ENCODE measurements at regions not wholly inside any gene's neighbourhood (a gene's known extent, or its start where the extent isn't known, plus 50 kb on each side); places are given as distances from the start of the nearest gene placed in this dataset.

GRCh38 chr2:8296306-8296705 is 385.6 kb upstream of the ID2 start:
- Histone ChIP-seq H3K36me3 (ENCODE audit: insufficient read depth, low read length) (no peaks in the 10 kb centered on the region), H3K27me3 (ENCODE audit: control insufficient read depth, insufficient read depth, low read length) (peaks cover 6% of the 10 kb centered on the region), H3K4me3 (ENCODE audit: low read length) (no peak overlapping the region), H3K4me2 (ENCODE audit: low read length) (no peak overlapping the region), H3K9me3 (replicated peaks; ENCODE audit: low read length) (no peaks in the 10 kb centered on the region), H3K4me1 (ENCODE audit: control insufficient read depth, insufficient read depth, low read length) (no peaks in the 10 kb centered on the region), H3K9ac (ENCODE audit: low read depth, low read length) (no peak overlapping the region)

- Histone ChIP-seq H3K4me3 (ENCODE audit: low read length) (no peak overlapping the region), H3K4me1 (ENCODE audit: control insufficient read depth, insufficient read depth, low read length) (no peaks in the 10 kb centered on the region), H3K9me3 (replicated peaks; ENCODE audit: low read length) (no peaks in the 10 kb centered on the region), H3K9ac (ENCODE audit: low read depth, low read length) (no peak overlapping the region), H3K27me3 (ENCODE audit: control insufficient read depth, insufficient read depth, low read length) (peaks cover 6% of the 10 kb centered on the region), H3K4me2 (ENCODE audit: low read length) (no peak overlapping the region), H3K36me3 (ENCODE audit: insufficient read depth, low read length) (no peaks in the 10 kb centered on the region)
These were observed 384.3 kb upstream of the ID2 start for GRCh38 chr2:8297376-8298231.

GRCh38 chr2:8298783-8299182 is 383.1 kb upstream of the ID2 start:
- H3K4me1 ChIP-seq (ENCODE audit: control insufficient read depth, insufficient read depth, low read length): no peaks in the 10 kb centered on the region

GRCh38 chr2:8300216-8300615 is 381.6 kb upstream of the ID2 start:
- Histone ChIP-seq H3K4me2 (ENCODE audit: low read length) (no peak overlapping the region), H3K9me3 (replicated peaks; ENCODE audit: low read length) (no peaks in the 10 kb centered on the region), H3K4me3 (ENCODE audit: low read length) (no peak overlapping the region), H3K4me1 (ENCODE audit: control insufficient read depth, insufficient read depth, low read length) (no peaks in the 10 kb centered on the region), H3K9ac (ENCODE audit: low read depth, low read length) (no peak overlapping the region), H3K36me3 (ENCODE audit: insufficient read depth, low read length) (no peaks in the 10 kb centered on the region), H3K27me3 (ENCODE audit: control insufficient read depth, insufficient read depth, low read length) (no peaks in the 10 kb centered on the region)

More at GRCh38 chr2:8298783-8299182, 383.1 kb upstream of the ID2 start:
- H3K36me3 ChIP-seq (ENCODE audit: insufficient read depth, low read length): no peaks in the 10 kb centered on the region
- no peak overlapping the region for H3K4me2 ChIP-seq (ENCODE audit: low read length)
- no peaks in the 10 kb centered on the region for H3K27me3 ChIP-seq (ENCODE audit: control insufficient read depth, insufficient read depth, low read length)
- no peaks in the 10 kb centered on the region for H3K9me3 ChIP-seq (replicated peaks; ENCODE audit: low read length)
- no peak overlapping the region for H3K4me3 ChIP-seq (ENCODE audit: low read length)
- no peak overlapping the region for H3K9ac ChIP-seq (ENCODE audit: low read depth, low read length)

- Histone ChIP-seq H3K4me3 (ENCODE audit: low read length) (no peak overlapping the region), H3K9ac (ENCODE audit: low read depth, low read length) (no peak overlapping the region), H3K4me1 (ENCODE audit: control insufficient read depth, insufficient read depth, low read length) (no peaks in the 10 kb centered on the region), H3K4me2 (ENCODE audit: low read length) (no peak overlapping the region), H3K9me3 (replicated peaks; ENCODE audit: low read length) (no peaks in the 10 kb centered on the region), H3K36me3 (ENCODE audit: insufficient read depth, low read length) (no peaks in the 10 kb centered on the region), H3K27me3 (ENCODE audit: control insufficient read depth, insufficient read depth, low read length) (no peaks in the 10 kb centered on the region)
These were observed 381.0 kb upstream of the ID2 start for GRCh38 chr2:8300905-8301304.

- no peaks in the 10 kb centered on the region for H3K27me3 ChIP-seq (ENCODE audit: control insufficient read depth, insufficient read depth, low read length)
These were observed 378.5 kb upstream of the ID2 start for GRCh38 chr2:8303322-8303832.

GRCh38 chr2:8304821-8305766 is 376.8 kb upstream of the ID2 start:
- H3K9me3 ChIP-seq (replicated peaks; ENCODE audit: low read length): no peaks in the 10 kb centered on the region
- no peak overlapping the region for H3K4me3 ChIP-seq (ENCODE audit: low read length)
- no peak overlapping the region for H3K9ac ChIP-seq (ENCODE audit: low read depth, low read length)
- no peaks in the 10 kb centered on the region for H3K27me3 ChIP-seq (ENCODE audit: control insufficient read depth, insufficient read depth, low read length)
- H3K4me2 ChIP-seq (ENCODE audit: low read length): no peak overlapping the region
- H3K4me1 ChIP-seq (ENCODE audit: control insufficient read depth, insufficient read depth, low read length): no peaks in the 10 kb centered on the region
- no peaks in the 10 kb centered on the region for H3K36me3 ChIP-seq (ENCODE audit: insufficient read depth, low read length)

More at GRCh38 chr2:8303322-8303832, 378.5 kb upstream of the ID2 start:
- Histone ChIP-seq H3K4me1 (ENCODE audit: control insufficient read depth, insufficient read depth, low read length) (no peaks in the 10 kb centered on the region), H3K4me3 (ENCODE audit: low read length) (no peak overlapping the region), H3K4me2 (ENCODE audit: low read length) (no peak overlapping the region), H3K36me3 (ENCODE audit: insufficient read depth, low read length) (no peaks in the 10 kb centered on the region), H3K9me3 (replicated peaks; ENCODE audit: low read length) (no peaks in the 10 kb centered on the region), H3K9ac (ENCODE audit: low read depth, low read length) (no peak overlapping the region)

GRCh38 chr2:8306530-8307351 is 375.1 kb upstream of the ID2 start:
- Histone ChIP-seq H3K4me2 (ENCODE audit: low read length) (no peak overlapping the region), H3K4me1 (ENCODE audit: control insufficient read depth, insufficient read depth, low read length) (no peaks in the 10 kb centered on the region), H3K9me3 (replicated peaks; ENCODE audit: low read length) (no peaks in the 10 kb centered on the region), H3K27me3 (ENCODE audit: control insufficient read depth, insufficient read depth, low read length) (no peaks in the 10 kb centered on the region), H3K4me3 (ENCODE audit: low read length) (no peak overlapping the region), H3K36me3 (ENCODE audit: insufficient read depth, low read length) (no peaks in the 10 kb centered on the region), H3K9ac (ENCODE audit: low read depth, low read length) (no peak overlapping the region)

GRCh38 chr2:8307606-8308180 is 374.2 kb upstream of the ID2 start:
- Histone ChIP-seq H3K4me2 (ENCODE audit: low read length) (no peak overlapping the region), H3K4me1 (ENCODE audit: control insufficient read depth, insufficient read depth, low read length) (no peaks in the 10 kb centered on the region), H3K27me3 (ENCODE audit: control insufficient read depth, insufficient read depth, low read length) (no peaks in the 10 kb centered on the region), H3K9ac (ENCODE audit: low read depth, low read length) (no peak overlapping the region), H3K9me3 (replicated peaks; ENCODE audit: low read length) (no peaks in the 10 kb centered on the region), H3K4me3 (ENCODE audit: low read length) (no peak overlapping the region), H3K36me3 (ENCODE audit: insufficient read depth, low read length) (no peaks in the 10 kb centered on the region)

GRCh38 chr2:8309131-8309530 is 372.7 kb upstream of the ID2 start:
- H3K27me3 ChIP-seq (ENCODE audit: control insufficient read depth, insufficient read depth, low read length): no peaks in the 10 kb centered on the region
- H3K36me3 ChIP-seq (ENCODE audit: insufficient read depth, low read length): no peaks in the 10 kb centered on the region
- no peak overlapping the region for H3K4me3 ChIP-seq (ENCODE audit: low read length)
- H3K4me2 ChIP-seq (ENCODE audit: low read length): no peak overlapping the region
- no peaks in the 10 kb centered on the region for H3K9me3 ChIP-seq (replicated peaks; ENCODE audit: low read length)
- H3K4me1 ChIP-seq (ENCODE audit: control insufficient read depth, insufficient read depth, low read length): no peaks in the 10 kb centered on the region
- H3K9ac ChIP-seq (ENCODE audit: low read depth, low read length): no peak overlapping the region

Data from skeletal muscle satellite cell (primary cell).